ENCODE measurements at regions not wholly inside any gene's neighbourhood (a gene's known extent, or its start where the extent isn't known, plus 50 kb on each side); places are given as distances from the start of the nearest gene placed in this dataset.

- no peak overlapping the region for H3K4me3 ChIP-seq (ENCODE audit: low read depth, low read length)
- no peak for TF ChIP-seq CTCF (IDR thresholded peaks at IDR 0.05; ENCODE audit: low read depth, low read length, missing control alignments)
- in situ Hi-C loops (cut with HindIII; ENCODE audit: low sequenced_read_pairs), result no loop called here
- no peak for DNase-seq (ENCODE audit: low read depth)
These were observed 96.4 kb downstream of the MARCHF4 start for GRCh38 chr2:216275890-216276289.

- H3K4me3 ChIP-seq (ENCODE audit: low read depth, low read length), result no peak overlapping the region
- no peak for TF ChIP-seq CTCF (IDR thresholded peaks at IDR 0.05; ENCODE audit: low read depth, low read length, missing control alignments)
- in situ Hi-C loops (cut with HindIII; ENCODE audit: low sequenced_read_pairs), result no loop called here
- no peak for DNase-seq (ENCODE audit: low read depth)
These were observed 98.0 kb downstream of the MARCHF4 start for GRCh38 chr2:216274194-216274840.

- no peak for TF ChIP-seq CTCF (IDR thresholded peaks at IDR 0.05; ENCODE audit: low read depth, low read length, missing control alignments)
- H3K4me3 ChIP-seq (ENCODE audit: low read depth, low read length), result no peak overlapping the region
- in situ Hi-C loops (cut with HindIII; ENCODE audit: low sequenced_read_pairs), result no loop called here
- DNase-seq (ENCODE audit: low read depth), result no peak
These were observed 111.2 kb downstream of the MARCHF4 start for GRCh38 chr2:216261042-216261537.

- in situ Hi-C loops (cut with HindIII; ENCODE audit: low sequenced_read_pairs), result no loop called here
- no peak for DNase-seq (ENCODE audit: low read depth)
- TF ChIP-seq CTCF (IDR thresholded peaks at IDR 0.05; ENCODE audit: low read depth, low read length, missing control alignments), result no peak
- H3K4me3 ChIP-seq (ENCODE audit: low read depth, low read length), result no peak overlapping the region
These were observed 111.7 kb downstream of the MARCHF4 start for GRCh38 chr2:216260629-216261028.

- no peak overlapping the region for H3K4me3 ChIP-seq (ENCODE audit: low read depth, low read length)
- no peak for DNase-seq (ENCODE audit: low read depth)
- no peak for TF ChIP-seq CTCF (IDR thresholded peaks at IDR 0.05; ENCODE audit: low read depth, low read length, missing control alignments)
- in situ Hi-C loops (cut with HindIII; ENCODE audit: low sequenced_read_pairs), result no loop called here
These were observed 113.2 kb downstream of the MARCHF4 start for GRCh38 chr2:216259081-216259480.

GRCh38 chr2:216257089-216257488 lies 115.2 kb downstream of the MARCHF4 start:
- in situ Hi-C loops (cut with HindIII; ENCODE audit: low sequenced_read_pairs), result no loop called here
- no peak for TF ChIP-seq CTCF (IDR thresholded peaks at IDR 0.05; ENCODE audit: low read depth, low read length, missing control alignments)
- no peak overlapping the region for H3K4me3 ChIP-seq (ENCODE audit: low read depth, low read length)
- DNase-seq (ENCODE audit: low read depth), result no peak
